ENCODE measurements at regions not wholly inside any gene's neighbourhood (a gene's known extent, or its start where the extent isn't known, plus 50 kb on each side); places are given as distances from the start of the nearest gene placed in this dataset.

- TF ChIP-seq, protein P1, sequence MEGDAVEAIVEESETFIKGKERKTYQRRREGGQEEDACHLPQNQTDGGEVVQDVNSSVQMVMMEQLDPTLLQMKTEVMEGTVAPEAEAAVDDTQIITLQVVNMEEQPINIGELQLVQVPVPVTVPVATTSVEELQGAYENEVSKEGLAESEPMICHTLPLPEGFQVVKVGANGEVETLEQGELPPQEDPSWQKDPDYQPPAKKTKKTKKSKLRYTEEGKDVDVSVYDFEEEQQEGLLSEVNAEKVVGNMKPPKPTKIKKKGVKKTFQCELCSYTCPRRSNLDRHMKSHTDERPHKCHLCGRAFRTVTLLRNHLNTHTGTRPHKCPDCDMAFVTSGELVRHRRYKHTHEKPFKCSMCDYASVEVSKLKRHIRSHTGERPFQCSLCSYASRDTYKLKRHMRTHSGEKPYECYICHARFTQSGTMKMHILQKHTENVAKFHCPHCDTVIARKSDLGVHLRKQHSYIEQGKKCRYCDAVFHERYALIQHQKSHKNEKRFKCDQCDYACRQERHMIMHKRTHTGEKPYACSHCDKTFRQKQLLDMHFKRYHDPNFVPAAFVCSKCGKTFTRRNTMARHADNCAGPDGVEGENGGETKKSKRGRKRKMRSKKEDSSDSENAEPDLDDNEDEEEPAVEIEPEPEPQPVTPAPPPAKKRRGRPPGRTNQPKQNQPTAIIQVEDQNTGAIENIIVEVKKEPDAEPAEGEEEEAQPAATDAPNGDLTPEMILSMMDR (IDR thresholded peaks at IDR 0.05; ENCODE audit: low read length, missing control alignments): no peak
- H3K4me3 ChIP-seq (replicated peaks; ENCODE audit: low read depth, low read length): no peak overlapping the region
- no peak for DNase-seq (ENCODE audit: low read depth)
These were observed 630.4 kb upstream of the CCDC179 start for GRCh38 chr11:23490557-23491235.

DNA sequence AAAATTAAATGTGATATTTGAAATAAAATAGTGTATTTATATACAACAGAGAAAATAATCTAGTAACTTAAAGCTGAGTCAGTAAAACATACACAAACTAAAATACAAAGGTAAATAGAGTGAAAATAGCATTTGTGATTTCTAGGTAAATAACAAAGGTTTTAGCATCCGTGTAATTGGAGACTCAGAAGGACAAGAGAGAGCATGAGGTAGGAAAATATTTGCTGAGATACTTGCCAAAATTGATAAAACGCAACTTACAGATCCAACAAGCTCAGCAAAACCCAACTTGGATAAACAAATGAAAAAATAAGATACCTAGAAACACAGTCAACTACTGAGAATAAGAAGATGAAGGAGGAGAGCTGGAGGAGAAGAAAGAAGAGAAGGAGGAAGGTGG, 634.7 kb upstream of the CCDC179 start:
- TF ChIP-seq, protein P1 (IDR thresholded peaks at IDR 0.05; ENCODE audit: low read length, missing control alignments): no peak
- no peak for DNase-seq (ENCODE audit: low read depth)
- H3K4me3 ChIP-seq (replicated peaks; ENCODE audit: low read depth, low read length): no peak overlapping the region

- DNase-seq (ENCODE audit: low read depth): no peak
- TF ChIP-seq, protein P1 (IDR thresholded peaks at IDR 0.05; ENCODE audit: low read length, missing control alignments): no peak
- no peak overlapping the region for H3K4me3 ChIP-seq (replicated peaks; ENCODE audit: low read depth, low read length)
These were observed 636.1 kb upstream of the CCDC179 start for GRCh38 chr11:23496340-23496739.

DNA sequence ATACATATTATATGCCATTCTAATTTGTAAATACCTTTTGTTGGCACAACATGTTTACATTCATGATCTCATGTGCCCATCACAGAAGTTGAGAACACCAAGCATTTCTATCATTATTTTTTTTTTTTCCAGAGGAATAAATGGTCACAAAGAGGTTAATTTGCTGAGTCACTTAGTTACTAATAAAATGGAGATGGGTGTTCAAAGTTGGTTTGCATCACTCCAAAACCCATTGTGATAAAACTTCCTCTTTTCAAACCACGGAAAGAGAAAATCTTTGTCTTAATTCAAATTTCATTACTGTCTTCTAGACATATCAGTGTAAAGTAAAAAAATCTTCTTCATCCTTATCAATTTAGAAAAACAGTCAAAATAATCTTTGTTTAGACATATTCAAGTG, 636.8 kb upstream of the CCDC179 start:
- DNase-seq (ENCODE audit: low read depth): no peak
- no peak overlapping the region for H3K4me3 ChIP-seq (replicated peaks; ENCODE audit: low read depth, low read length)
- TF ChIP-seq, protein P1 (IDR thresholded peaks at IDR 0.05; ENCODE audit: low read length, missing control alignments): no peak

DNA sequence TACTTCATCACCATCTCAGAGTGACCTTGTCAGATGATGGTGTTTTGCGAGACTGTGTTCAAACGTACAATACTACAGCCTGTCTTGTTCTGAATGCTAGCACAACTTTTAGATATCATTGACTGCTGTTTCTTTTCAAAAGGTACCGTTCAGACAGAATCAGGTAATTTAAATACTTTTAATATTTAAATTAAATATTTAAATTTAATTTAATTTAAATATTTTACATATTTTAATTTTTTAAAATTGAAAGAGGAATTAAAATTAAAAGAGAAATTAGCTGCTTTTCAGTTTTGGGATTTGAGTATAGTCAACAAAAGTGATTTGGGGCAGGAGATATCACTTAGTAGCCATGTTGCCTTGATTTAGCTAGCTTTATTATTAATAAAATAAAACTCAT, 642.1 kb upstream of the CCDC179 start:
- no peak overlapping the region for H3K4me3 ChIP-seq (replicated peaks; ENCODE audit: low read depth, low read length)
- TF ChIP-seq, protein P1 (IDR thresholded peaks at IDR 0.05; ENCODE audit: low read length, missing control alignments): no peak
- DNase-seq (ENCODE audit: low read depth): no peak

- TF ChIP-seq, protein P1 (IDR thresholded peaks at IDR 0.05; ENCODE audit: low read length, missing control alignments): no peak
- H3K4me3 ChIP-seq (replicated peaks; ENCODE audit: low read depth, low read length): no peak overlapping the region
- DNase-seq (ENCODE audit: low read depth): no peak
These were observed 642.6 kb upstream of the CCDC179 start for GRCh38 chr11:23502826-23503225.

GRCh38 chr11:23509023-23509422, 648.7 kb upstream of the CCDC179 start:
- peak; percentile 26 for DNase-seq (ENCODE audit: low read depth)
- no peak overlapping the region for H3K4me3 ChIP-seq (replicated peaks; ENCODE audit: low read depth, low read length)
- TF ChIP-seq, protein P1 (IDR thresholded peaks at IDR 0.05; ENCODE audit: low read length, missing control alignments): no peak

Data from fibroblast of pulmonary artery (primary cell).